GM10266 (cell line): ENCODE measurements at regions not wholly inside any gene's neighbourhood (a gene's known extent, or its start where the extent isn't known, plus 50 kb on each side); places are given as distances from the start of the nearest gene placed in this dataset.

ENCODE experiments used
- DNase-seq: peaks from one replicate; pipeline ENCODE4 v3.0.0; 2012; ENCODE audit errors: extremely low spot score
- TF ChIP-seq, protein P1 (sequence below): IDR thresholded peaks from 2 replicates; pipeline ENCODE4 v1.5.1; 2012; ENCODE audit warnings: mild to moderate bottlenecking, low read depth; ENCODE audit not compliant: control insufficient read depth, insufficient read depth; ENCODE audit errors: missing control alignments

DNA sequence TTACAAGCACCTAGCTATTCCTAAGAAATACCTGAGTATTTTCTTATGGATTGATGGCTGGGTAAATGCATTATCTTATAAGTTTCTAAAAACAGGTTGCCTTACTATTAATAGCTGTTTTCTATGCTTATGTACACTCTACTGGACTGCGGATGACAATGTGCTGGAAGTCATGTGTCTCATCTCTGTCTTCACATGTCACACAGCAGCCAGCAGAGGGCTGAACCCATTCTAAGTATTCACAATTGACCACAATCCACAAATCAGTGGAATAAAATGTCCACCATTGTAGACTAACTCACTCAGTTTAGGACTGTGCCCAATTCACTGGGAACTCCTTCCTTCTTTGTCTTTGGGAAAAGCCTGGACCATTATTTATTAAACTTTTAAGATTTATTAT lies 371.2 kb downstream of the INSIG2 start:
- no peak for DNase-seq
- TF ChIP-seq, protein P1, sequence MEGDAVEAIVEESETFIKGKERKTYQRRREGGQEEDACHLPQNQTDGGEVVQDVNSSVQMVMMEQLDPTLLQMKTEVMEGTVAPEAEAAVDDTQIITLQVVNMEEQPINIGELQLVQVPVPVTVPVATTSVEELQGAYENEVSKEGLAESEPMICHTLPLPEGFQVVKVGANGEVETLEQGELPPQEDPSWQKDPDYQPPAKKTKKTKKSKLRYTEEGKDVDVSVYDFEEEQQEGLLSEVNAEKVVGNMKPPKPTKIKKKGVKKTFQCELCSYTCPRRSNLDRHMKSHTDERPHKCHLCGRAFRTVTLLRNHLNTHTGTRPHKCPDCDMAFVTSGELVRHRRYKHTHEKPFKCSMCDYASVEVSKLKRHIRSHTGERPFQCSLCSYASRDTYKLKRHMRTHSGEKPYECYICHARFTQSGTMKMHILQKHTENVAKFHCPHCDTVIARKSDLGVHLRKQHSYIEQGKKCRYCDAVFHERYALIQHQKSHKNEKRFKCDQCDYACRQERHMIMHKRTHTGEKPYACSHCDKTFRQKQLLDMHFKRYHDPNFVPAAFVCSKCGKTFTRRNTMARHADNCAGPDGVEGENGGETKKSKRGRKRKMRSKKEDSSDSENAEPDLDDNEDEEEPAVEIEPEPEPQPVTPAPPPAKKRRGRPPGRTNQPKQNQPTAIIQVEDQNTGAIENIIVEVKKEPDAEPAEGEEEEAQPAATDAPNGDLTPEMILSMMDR, result no peak

DNA sequence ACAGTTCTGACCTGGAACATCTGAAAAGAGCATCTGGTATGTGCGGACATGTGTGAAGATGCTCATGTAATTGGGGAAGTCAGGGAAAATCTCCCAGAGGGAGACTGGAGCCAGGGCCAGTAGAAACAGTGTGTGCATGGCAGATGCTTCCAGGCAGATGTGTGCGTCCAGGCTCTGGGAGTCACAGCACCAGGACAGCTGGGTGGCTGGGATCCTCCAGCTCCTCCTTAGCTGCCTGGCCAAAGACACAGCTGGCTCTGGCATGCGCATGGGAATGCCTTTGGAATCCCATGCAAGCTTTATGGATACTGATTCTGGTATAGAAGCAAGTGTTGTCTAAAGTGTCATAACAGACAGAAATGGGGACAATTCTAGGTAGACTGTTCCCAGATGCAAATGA lies 369.7 kb downstream of the INSIG2 start:
- no peak for DNase-seq
- TF ChIP-seq, protein P1, result no peak

DNA sequence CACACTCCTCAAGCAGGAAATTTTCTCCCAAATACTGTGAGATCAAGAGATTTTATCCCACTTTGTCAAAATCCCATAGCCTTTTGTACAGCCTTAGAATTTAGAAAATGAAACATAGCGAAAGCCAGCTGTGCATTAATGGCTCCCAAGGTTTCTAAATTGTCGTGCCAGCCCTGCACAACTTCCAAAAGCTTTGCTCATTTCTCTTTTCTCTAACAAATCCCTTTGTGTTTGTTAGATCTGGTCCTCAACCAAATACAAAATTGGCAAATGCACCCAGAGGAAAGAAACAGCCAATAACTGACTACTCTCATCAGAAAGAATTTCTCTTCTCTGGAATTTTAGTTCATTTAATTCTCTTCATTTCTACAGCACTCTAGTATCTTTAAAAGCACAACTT lies 361.1 kb downstream of the INSIG2 start:
- no peak for DNase-seq
- TF ChIP-seq, protein P1, result no peak

DNA sequence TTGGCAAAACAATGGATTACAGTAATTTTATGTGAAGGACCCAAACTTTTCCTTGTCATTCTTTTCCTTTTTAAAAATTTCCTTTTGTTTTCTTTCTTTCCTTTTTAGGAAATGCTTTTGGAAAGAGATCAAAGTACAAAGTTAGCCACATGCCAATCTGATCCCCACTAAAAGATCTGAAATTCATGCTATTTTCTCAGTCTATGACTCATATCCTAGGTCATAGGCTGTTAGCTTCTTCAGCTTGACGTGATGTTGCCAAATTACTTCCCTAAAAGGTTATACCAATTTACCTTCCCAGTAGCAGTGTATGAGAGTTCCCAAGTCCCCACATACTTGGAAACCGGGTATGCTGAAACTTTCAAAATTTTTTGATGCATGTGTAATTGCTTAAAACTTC lies 355.3 kb downstream of the INSIG2 start:
- no peak for DNase-seq
- TF ChIP-seq, protein P1, result no peak

DNA sequence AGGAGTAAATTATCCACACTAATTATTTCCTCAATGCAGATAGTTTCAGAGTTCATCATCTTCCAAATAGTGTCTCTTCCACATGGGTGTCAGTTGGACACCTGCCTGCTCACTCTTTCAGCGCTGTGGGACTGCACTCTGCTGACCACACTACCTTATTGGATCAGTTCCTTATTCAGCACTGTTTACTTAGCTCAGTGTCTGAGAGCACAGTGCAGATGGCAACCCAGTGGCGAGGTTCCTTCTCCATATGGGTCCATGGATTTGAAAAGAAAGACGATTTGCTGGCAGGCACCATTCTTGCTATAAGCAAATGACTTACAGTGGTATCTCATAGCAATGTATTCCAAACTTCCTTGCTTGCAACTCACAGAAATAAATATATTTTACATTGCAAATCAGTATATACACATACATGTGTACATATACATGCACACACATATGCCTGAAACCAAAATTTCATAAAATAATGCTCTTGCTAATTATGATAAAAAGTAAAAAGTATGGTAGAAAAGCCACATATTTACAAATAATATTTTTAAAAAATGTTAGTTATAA lies 354.8 kb downstream of the INSIG2 start:
- TF ChIP-seq, protein P1, result no peak
- no peak for DNase-seq

DNA sequence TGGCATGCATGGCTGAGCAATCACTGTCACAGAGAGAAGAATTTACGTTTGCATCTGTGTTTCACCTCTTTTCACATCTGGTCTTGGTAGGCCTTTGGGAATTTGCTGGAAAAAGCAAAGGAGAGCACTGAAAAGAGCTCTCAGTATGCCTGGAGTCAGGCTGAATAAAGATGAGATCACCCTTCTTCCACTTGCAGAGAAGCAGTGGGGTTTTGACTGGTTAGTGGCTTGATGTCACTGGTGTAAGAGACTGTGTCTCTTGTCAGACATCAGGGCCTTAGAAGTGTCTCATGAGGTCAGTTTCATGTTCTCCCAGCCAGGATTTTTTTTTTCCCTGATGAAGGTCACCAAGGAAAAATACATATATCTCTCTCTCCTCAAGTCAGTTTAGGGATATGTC lies 353.8 kb downstream of the INSIG2 start:
- TF ChIP-seq, protein P1, result no peak
- DNase-seq, result no peak

DNA sequence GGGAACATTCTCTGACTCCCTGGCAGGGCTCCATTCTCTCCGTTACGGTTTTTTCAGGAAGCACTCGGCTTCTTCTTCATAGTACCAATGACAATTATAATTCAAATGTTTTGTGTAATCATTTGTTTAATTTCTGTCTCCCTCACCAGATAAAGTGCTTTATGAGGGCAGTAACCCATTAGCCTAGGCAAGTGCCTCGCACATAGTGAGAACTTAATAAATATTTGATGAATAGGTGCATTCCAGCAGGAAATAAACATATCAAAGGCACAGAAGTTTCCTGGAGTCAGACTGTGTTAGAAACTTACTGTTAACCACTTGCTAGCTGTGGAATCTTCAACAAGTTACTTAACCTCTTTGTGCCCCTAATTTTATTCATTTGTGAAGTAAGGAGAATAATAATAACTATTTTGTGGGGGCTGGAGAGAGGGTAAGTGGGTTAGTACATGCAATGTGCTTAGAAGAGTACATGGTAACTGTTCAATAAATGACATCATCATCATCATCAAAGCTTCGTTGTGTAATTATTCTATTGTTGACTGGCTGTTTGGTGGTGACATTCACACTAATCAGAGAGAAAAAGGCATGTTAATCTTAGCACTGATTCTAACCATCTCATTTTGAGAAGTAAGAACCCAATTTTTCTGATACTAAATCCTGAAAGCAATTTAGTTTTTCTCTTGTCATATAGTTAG lies 352.3 kb downstream of the INSIG2 start:
- DNase-seq, result no peak
- TF ChIP-seq, protein P1, result no peak
